HepG2 (cell line): ENCODE measurements at regions not wholly inside any gene's neighbourhood (a gene's known extent, or its start where the extent isn't known, plus 50 kb on each side); places are given as distances from the start of the nearest gene placed in this dataset.

Experiments
- ATAC-seq: fragments of 200-7000 bp; cut with Tn5 transposase; 3 replicates; pipeline ENCODE4 v1.9.1; 2020; ENCODE audit warnings: mild to moderate bottlenecking, moderate library complexity
- BruUV-seq: library from RNA; stranded (reverse); fragments of 400-500 nt; replicated peaks from 2 replicates; lab custom pipeline; 2021; lab: Mats Ljungman, UMichigan
- CTCF ChIA-PET: fragments of 300-600 bp; formaldehyde crosslinking; extraction: SDS; loops from one replicate; lab custom pipeline; 2021; ENCODE audit warnings: low total read pairs, inconsistent platforms, low intra/inter-chr PET ratio; lab: Yijun Ruan, JAX
- POLR2A ChIA-PET: fragments of 350-600 bp; sonication (Branson Sonifier 250); formaldehyde crosslinking; loops from one replicate; lab custom pipeline; 2020; ENCODE audit warnings: antibody characterized with exemption, inconsistent platforms; lab: Yijun Ruan, JAX
- DNase-seq: peaks from one replicate; pipeline ENCODE4 v3.0.0-alpha.2; 2015; ENCODE audit warnings: low spot score
- FAIRE-seq: peaks from 3 replicates; lab custom pipeline; 2011; peaks lifted over from hg19 to GRCh38; lab: Jason Lieb, UNC
- H2AFZ ChIP-seq: one replicate; pipeline ENCODE4 v1.6.1; 2011; ENCODE audit warnings: low read length, inconsistent platforms
- H3K27ac ChIP-seq: fragments of 300-600 bp; 3 replicates; pipeline ENCODE4 v1.8.0; 2011; ENCODE audit warnings: mixed run types, mild to moderate bottlenecking, mixed read lengths, low read length, inconsistent platforms; ENCODE audit not compliant: insufficient read depth; ENCODE audit errors: extremely low read length
- H3K27me3 ChIP-seq, 2 experiments: fragments of 200-600 bp in 1 of 2; 2 replicates in 1 of 2; 3 replicates in 1 of 2; pipeline versions ENCODE4 v1.6.0 to v1.8.0; 2011; ENCODE audit warnings: low read length in 2 of 2, mild to moderate bottlenecking in 2 of 2, moderate library complexity in 2 of 2, inconsistent platforms in 1 of 2; ENCODE audit not compliant: insufficient read depth in 2 of 2, control insufficient read depth in 1 of 2
- H3K36me3 ChIP-seq, 2 experiments: fragments of 200-600 bp in 1 of 2; replicated peaks in 1 of 2; 2 replicates in 1 of 2; 3 replicates in 1 of 2; pipeline versions ENCODE4 v1.5.1 to v1.8.0; 2011; ENCODE audit warnings: low read length in 2 of 2, inconsistent platforms in 1 of 2; ENCODE audit not compliant: insufficient read depth in 2 of 2, control insufficient read depth in 1 of 2
- H3K4me1 ChIP-seq: 2 replicates; pipeline ENCODE4 v1.5.1; 2012; ENCODE audit warnings: low read length, inconsistent platforms; ENCODE audit not compliant: insufficient read depth
- H3K4me2 ChIP-seq: 2 replicates; pipeline ENCODE4 v1.6.0; 2011; ENCODE audit warnings: low read depth, low read length, inconsistent platforms
- H3K4me3 ChIP-seq, 3 experiments: fragments of 200-600 bp in 1 of 3; sonication (generic), shearing (Covaris generic) in 1 of 3; replicated peaks in 1 of 3; 2 replicates each; pipeline ENCODE4 v1.5.1; 2011 to 2016; ENCODE audit warnings: low read length in 3 of 3, inconsistent platforms in 2 of 3, low read depth in 2 of 3, mild to moderate bottlenecking in 2 of 3, control low read depth in 1 of 3, mixed read lengths in 1 of 3; ENCODE audit not compliant: insufficient read depth in 1 of 3
- H3K79me2 ChIP-seq: one replicate; pipeline ENCODE4 v1.6.1; 2011; ENCODE audit warnings: low read length, inconsistent platforms; ENCODE audit not compliant: insufficient read depth
- H3K9ac ChIP-seq: 2 replicates; pipeline ENCODE4 v1.6.0; 2011; ENCODE audit warnings: mild to moderate bottlenecking, low read depth, low read length, inconsistent platforms; ENCODE audit not compliant: insufficient read depth
- H3K9me3 ChIP-seq: 2 replicates; pipeline ENCODE4 v1.5.1; 2012; ENCODE audit warnings: mild to moderate bottlenecking, low read length
- H4K20me1 ChIP-seq: 2 replicates; pipeline ENCODE4 v1.6.0; 2011; ENCODE audit warnings: inconsistent platforms, mild to moderate bottlenecking, low read length, moderate library complexity; ENCODE audit not compliant: insufficient read depth
- EHMT2 ChIP-seq: fragments of 200-600 bp; sonication (generic); IDR thresholded peaks from 2 replicates; pipeline ENCODE4 v1.7.0; 2017; ENCODE audit warnings: antibody characterized with exemption, low read depth, low read length, borderline replicate concordance
- GPBP1L1 ChIP-seq: sonication (generic); formaldehyde crosslinking; IDR thresholded peaks from 2 replicates; pipeline ENCODE4 v1.5.0; 2020; ENCODE audit warnings: mild to moderate bottlenecking, missing genetic modification reagents
- IRF1 ChIP-seq: sonication (generic); formaldehyde crosslinking; IDR thresholded peaks from 2 replicates; pipeline ENCODE4 v1.4.0; 2020; ENCODE audit warnings: low read depth, mild to moderate bottlenecking, missing genetic modification reagents
- POLR2AphosphoS2 ChIP-seq: IDR thresholded peaks from 2 replicates; pipeline ENCODE4 v1.6.1; 2011; ENCODE audit warnings: low read depth, low read length, improper control_type of control experiment
- RXRB ChIP-seq: IDR thresholded peaks from 2 replicates; pipeline ENCODE4 v1.6.1; 2016; ENCODE audit warnings: borderline replicate concordance, missing genetic modification reagents, missing compliant biosample characterization
- TGIF2 ChIP-seq: IDR thresholded peaks from 2 replicates; pipeline ENCODE4 v1.6.1; 2016; ENCODE audit warnings: control low read depth, missing compliant biosample characterization
- USF2 ChIP-seq, 2 experiments: sonication (generic) in 1 of 2; formaldehyde crosslinking in 1 of 2; IDR thresholded peaks; 2 replicates each; pipeline versions ENCODE4 v1.5.1 to v1.6.1; 2011 to 2020; ENCODE audit warnings: borderline replicate concordance in 1 of 2, low read depth in 1 of 2, low read length in 1 of 2, mild to moderate bottlenecking in 1 of 2, missing genetic modification reagents in 1 of 2, moderate library complexity in 1 of 2
- ZBTB37 ChIP-seq: sonication (generic); formaldehyde crosslinking; IDR thresholded peaks from 2 replicates; pipeline ENCODE4 v1.4.0; 2020; ENCODE audit warnings: mild to moderate bottlenecking, missing genetic modification reagents
- ZNF549 ChIP-seq: sonication (generic); formaldehyde crosslinking; IDR thresholded peaks from 2 replicates; pipeline ENCODE4 v1.5.0; 2020; ENCODE audit warnings: missing genetic modification reagents
- ZUFSP ChIP-seq: sonication (generic); formaldehyde crosslinking; IDR thresholded peaks from 2 replicates; pipeline ENCODE4 v1.9.0; 2021; ENCODE audit warnings: missing genetic modification reagents, mild to moderate bottlenecking, borderline replicate concordance
- WGBS: methylation state at CpG from one replicate; pipeline ENCODE4 v1.1.6; 2017; ENCODE audit warnings: low lambda C conversion rate; 5-methylcytosine and 5-hydroxymethylcytosine counted together
- in situ Hi-C: cut with HindIII; loops from 2 replicates; pipeline ENCODE4 v1.10.0; 2017; ENCODE audit warnings: low pct_unique_long_range_greater_than_20kb; ENCODE audit not compliant: extremely low pct_ligation_motif_present
- intact Hi-C: fragments of 100-400 bp; cut with micrococcal nuclease; formaldehyde crosslinking; loops from one replicate; pipeline ENCODE4 v1.10.0; 2022; ENCODE audit not compliant: unreplicated experiment

GRCh38 chrX:21047034-21047455 lies 327.2 kb upstream of the CNKSR2 start:
- WGBS = 0% methylated on average over 2 of the region's 2 CpGs
- no peak for DNase-seq
- Histone ChIP-seq H3K4me2 (no peak overlapping the region), H4K20me1 (no peaks in the 10 kb centered on the region), H3K36me3 (no peaks in the 10 kb centered on the region), H2AFZ (no peak overlapping the region), H3K9ac (no peak overlapping the region), H3K79me2 (no peaks in the 10 kb centered on the region), H3K27me3 (no peaks in the 10 kb centered on the region), H3K27ac (no peak overlapping the region), H3K4me1 (no peaks in the 10 kb centered on the region), H3K9me3 (no peaks in the 10 kb centered on the region), H3K4me3 (no peak overlapping the region)
- intact Hi-C loops (no loop called here), in situ Hi-C loops (no loop called here)
- no TSS peak for BruUV-seq
- no peak for ATAC-seq
- POLR2A ChIA-PET = no interaction called here
- TF ChIP-seq IRF1 (no peak), TGIF2 (CRISPR knock-in tag) (no peak), ZNF549 (CRISPR knock-in tag) (no peak), ZUFSP (CRISPR knock-in tag) (no peak), USF2 (IDR thresholded peaks at IDR 0.05; ENCODE audit: low read depth, low read length) (no peak), USF2 (CRISPR knock-in tag; IDR thresholded peaks at IDR 0.05; ENCODE audit: borderline replicate concordance) (no peak), POLR2AphosphoS2 (no peak), EHMT2 (no peak), RXRB (CRISPR knock-in tag) (no peak), GPBP1L1 (CRISPR knock-in tag) (no peak), ZBTB37 (no peak)
- FAIRE-seq = no peak
- CTCF ChIA-PET = no interaction called here
